ENCODE measurements at regions not wholly inside any gene's neighbourhood (a gene's known extent, or its start where the extent isn't known, plus 50 kb on each side); places are given as distances from the start of the nearest gene placed in this dataset.
A peak's percentile ranks its signal among the peaks of the same experiment; 100 is the strongest.

DNA sequence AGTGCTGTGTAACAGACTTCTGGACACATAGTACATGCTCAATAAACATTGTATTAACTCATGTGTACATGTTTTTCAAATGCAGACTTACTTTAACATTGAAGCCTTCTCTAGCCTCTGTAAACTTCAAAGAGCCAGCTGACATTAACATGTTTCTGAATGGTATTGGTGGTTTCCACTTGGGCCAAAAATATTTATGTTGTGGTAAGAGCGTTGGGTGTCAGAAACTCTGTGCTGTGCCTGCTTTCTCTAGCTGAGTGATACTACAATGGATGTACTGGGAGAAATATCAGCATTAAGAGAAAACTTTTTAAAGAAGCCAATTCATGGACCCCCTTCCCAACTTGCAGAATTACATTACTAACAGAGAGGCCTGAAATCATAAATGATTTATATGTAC lies 1951.7 kb downstream of the TP53TG3F start:
- Histone ChIP-seq H3K4me1 (no peaks in the 10 kb centered on the region), H3K27ac (replicated peaks) (no peak overlapping the region), H3K9me3 (replicated peaks) (no peaks in the 10 kb centered on the region), H3K27me3 (ENCODE audit: low read depth) (no peaks in the 10 kb centered on the region), H3K36me3 (no peaks in the 10 kb centered on the region), H3K4me3 (no peak overlapping the region)
- no peak for DNase-seq
- intact Hi-C loops (cut with micrococcal nuclease) = no loop called here
- TF ChIP-seq, protein P1, sequence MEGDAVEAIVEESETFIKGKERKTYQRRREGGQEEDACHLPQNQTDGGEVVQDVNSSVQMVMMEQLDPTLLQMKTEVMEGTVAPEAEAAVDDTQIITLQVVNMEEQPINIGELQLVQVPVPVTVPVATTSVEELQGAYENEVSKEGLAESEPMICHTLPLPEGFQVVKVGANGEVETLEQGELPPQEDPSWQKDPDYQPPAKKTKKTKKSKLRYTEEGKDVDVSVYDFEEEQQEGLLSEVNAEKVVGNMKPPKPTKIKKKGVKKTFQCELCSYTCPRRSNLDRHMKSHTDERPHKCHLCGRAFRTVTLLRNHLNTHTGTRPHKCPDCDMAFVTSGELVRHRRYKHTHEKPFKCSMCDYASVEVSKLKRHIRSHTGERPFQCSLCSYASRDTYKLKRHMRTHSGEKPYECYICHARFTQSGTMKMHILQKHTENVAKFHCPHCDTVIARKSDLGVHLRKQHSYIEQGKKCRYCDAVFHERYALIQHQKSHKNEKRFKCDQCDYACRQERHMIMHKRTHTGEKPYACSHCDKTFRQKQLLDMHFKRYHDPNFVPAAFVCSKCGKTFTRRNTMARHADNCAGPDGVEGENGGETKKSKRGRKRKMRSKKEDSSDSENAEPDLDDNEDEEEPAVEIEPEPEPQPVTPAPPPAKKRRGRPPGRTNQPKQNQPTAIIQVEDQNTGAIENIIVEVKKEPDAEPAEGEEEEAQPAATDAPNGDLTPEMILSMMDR (IDR thresholded peaks at IDR 0.05; ENCODE audit: borderline replicate concordance) = no peak

- TF ChIP-seq, protein P1 (IDR thresholded peaks at IDR 0.05; ENCODE audit: borderline replicate concordance) = no peak
- intact Hi-C loops (cut with micrococcal nuclease) = no loop called here
- no peak overlapping the region for H3K27ac ChIP-seq (replicated peaks)
- no peak overlapping the region for H3K4me3 ChIP-seq
- peaks cover 8% of the 10 kb centered on the region for H3K9me3 ChIP-seq (replicated peaks)
- H3K27me3 ChIP-seq (ENCODE audit: low read depth) = no peaks in the 10 kb centered on the region
- no peak for DNase-seq
- no peaks in the 10 kb centered on the region for H3K36me3 ChIP-seq
- H3K4me1 ChIP-seq = no peaks in the 10 kb centered on the region
Observed at GRCh38 chr16:35414139-35414538, 1954.7 kb downstream of the TP53TG3F start.

DNA sequence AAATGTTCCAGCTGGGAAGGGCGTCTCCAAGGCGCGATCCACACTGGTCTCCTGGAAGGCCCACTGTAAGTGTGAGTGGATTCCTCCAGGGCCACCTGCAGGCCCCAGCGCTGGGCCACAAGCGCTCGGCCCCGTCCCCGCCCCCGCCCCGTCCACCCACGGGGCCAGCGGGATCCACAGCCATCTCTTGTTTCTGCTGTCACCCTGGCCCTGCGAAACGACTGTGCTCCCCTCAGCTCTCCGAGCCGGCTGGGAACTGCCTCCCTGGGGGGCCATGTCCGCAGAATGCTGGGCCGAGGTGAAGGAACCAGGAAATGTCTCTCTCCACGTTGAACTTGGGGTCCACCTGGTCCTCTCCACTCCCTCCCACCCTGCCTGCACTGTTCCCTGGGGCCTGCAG lies 1955.2 kb downstream of the TP53TG3F start:
- no peak for DNase-seq
- Histone ChIP-seq H3K36me3 (no peaks in the 10 kb centered on the region), H3K9me3 (replicated peaks) (peaks cover 8% of the 10 kb centered on the region), H3K4me3 (no peak overlapping the region), H3K4me1 (no peaks in the 10 kb centered on the region), H3K27me3 (ENCODE audit: low read depth) (no peaks in the 10 kb centered on the region), H3K27ac (replicated peaks) (no peak overlapping the region)
- TF ChIP-seq, protein P1 (IDR thresholded peaks at IDR 0.05; ENCODE audit: borderline replicate concordance) = no peak
- intact Hi-C loops (cut with micrococcal nuclease) = no loop called here

- no peaks in the 10 kb centered on the region for H3K36me3 ChIP-seq
- peaks cover 5% of the 10 kb centered on the region for H3K9me3 ChIP-seq (replicated peaks)
- intact Hi-C loops (cut with micrococcal nuclease) = no loop called here
- DNase-seq = no peak
- H3K4me3 ChIP-seq = no peak overlapping the region
- H3K27me3 ChIP-seq (ENCODE audit: low read depth) = peaks cover 6% of the 10 kb centered on the region
- H3K27ac ChIP-seq (replicated peaks) = no peak overlapping the region
- TF ChIP-seq, protein P1 (IDR thresholded peaks at IDR 0.05; ENCODE audit: borderline replicate concordance) = no peak
- no peaks in the 10 kb centered on the region for H3K4me1 ChIP-seq
Observed at GRCh38 chr16:35425270-35425669, 1965.9 kb downstream of the TP53TG3F start.

DNA sequence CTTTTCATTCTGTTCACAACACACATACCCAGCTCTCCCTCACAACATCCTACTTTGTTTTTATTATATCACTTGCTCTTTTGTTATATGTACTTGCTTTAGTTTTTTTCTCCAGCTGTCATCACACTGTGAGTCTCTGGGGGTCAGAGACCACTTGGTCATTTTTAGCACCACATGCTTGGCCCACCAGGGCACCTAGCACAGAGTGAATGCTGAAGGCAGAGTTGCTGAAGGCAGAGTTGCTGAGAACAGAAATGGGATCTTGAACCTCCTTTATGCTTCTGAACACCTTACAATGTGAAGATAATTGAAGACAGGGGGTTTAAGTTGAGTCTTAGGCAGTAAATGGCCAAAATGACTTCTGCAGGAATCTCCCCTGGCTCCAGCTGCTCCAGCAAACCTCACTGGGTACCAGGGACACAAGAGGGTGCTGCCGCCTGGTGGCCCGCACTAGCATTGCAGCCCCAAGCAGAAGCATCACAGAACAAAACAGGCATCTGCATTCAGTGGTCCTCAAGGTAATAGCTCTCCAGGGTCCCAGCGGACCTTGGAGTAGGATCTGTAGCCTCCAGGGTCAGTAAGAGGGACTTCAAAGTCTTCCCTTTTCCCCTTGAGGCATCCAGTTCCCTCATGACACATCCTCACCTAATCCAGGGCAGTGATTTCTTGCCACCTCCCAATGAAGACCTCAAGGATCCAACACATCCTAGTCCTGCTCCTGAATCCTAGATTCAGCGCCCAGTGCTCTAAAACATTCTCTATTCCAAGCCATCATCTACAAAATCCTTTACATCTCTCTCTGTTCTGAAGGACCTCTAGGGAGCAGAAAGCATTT lies 1972.6 kb downstream of the TP53TG3F start:
- Histone ChIP-seq H3K9me3 (replicated peaks) (no peaks in the 10 kb centered on the region), H3K27ac (replicated peaks) (no peak overlapping the region), H3K36me3 (no peaks in the 10 kb centered on the region), H3K27me3 (ENCODE audit: low read depth) (no peaks in the 10 kb centered on the region), H3K4me3 (no peak overlapping the region), H3K4me1 (no peaks in the 10 kb centered on the region)
- no peak for DNase-seq
- TF ChIP-seq, protein P1 (IDR thresholded peaks at IDR 0.05; ENCODE audit: borderline replicate concordance) = peak; percentile 65
- intact Hi-C loops (cut with micrococcal nuclease) = no loop called here
